Keratinocyte (primary cell): ENCODE measurements at regions not wholly inside any gene's neighbourhood (a gene's known extent, or its start where the extent isn't known, plus 50 kb on each side); places are given as distances from the start of the nearest gene placed in this dataset.

ENCODE experiments used
- DNase-seq: peaks from one replicate; pipeline ENCODE4 v3.0.0-alpha.2; 2011; ENCODE audit warnings: low read depth, missing footprints, low spot score
- FAIRE-seq: peaks from 2 replicates; lab custom pipeline; 2011; peaks lifted over from hg19 to GRCh38; lab: Jason Lieb, UNC
- H2AFZ ChIP-seq: 2 replicates; pipeline ENCODE4 v1.6.0; 2012; ENCODE audit warnings: low read length, control low read depth, inconsistent platforms; ENCODE audit not compliant: control insufficient read depth
- H3K27ac ChIP-seq: 2 replicates; pipeline ENCODE4 v1.5.1; 2011; ENCODE audit warnings: low read length; ENCODE audit not compliant: control insufficient read depth, insufficient read depth
- H3K27me3 ChIP-seq: 3 replicates; pipeline ENCODE4 v1.6.0; 2011; ENCODE audit warnings: low read length; ENCODE audit not compliant: control insufficient read depth, insufficient read depth; ENCODE audit errors: extremely low read depth
- H3K36me3 ChIP-seq, 2 experiments: 2 replicates in 1 of 2; 3 replicates in 1 of 2; pipeline ENCODE4 v1.5.1; 2011; ENCODE audit warnings: low read length in 2 of 2, mild to moderate bottlenecking in 1 of 2; ENCODE audit not compliant: control insufficient read depth in 2 of 2, insufficient read depth in 2 of 2; ENCODE audit errors: extremely low read depth in 1 of 2
- H3K4me1 ChIP-seq: 3 replicates; pipeline ENCODE4 v1.5.1; 2011; ENCODE audit warnings: low read length; ENCODE audit not compliant: control insufficient read depth, insufficient read depth; ENCODE audit errors: extremely low read depth
- H3K4me2 ChIP-seq: 3 replicates; pipeline ENCODE4 v1.6.0; 2011; ENCODE audit warnings: low read depth, low read length; ENCODE audit not compliant: control insufficient read depth, insufficient read depth; ENCODE audit errors: extremely low read depth
- H3K4me3 ChIP-seq, 3 experiments: fragments of 200-600 bp in 1 of 3; sonication (generic) in 1 of 3; 2 replicates in 2 of 3; 3 replicates in 1 of 3; pipeline ENCODE4 v1.5.1; 2011 to 2016; ENCODE audit warnings: low read length in 3 of 3, mild to moderate bottlenecking in 3 of 3, control low read depth in 2 of 3, inconsistent platforms in 1 of 3, low read depth in 1 of 3, mixed read lengths in 1 of 3, mixed run types in 1 of 3, moderate library complexity in 1 of 3; ENCODE audit not compliant: control insufficient read depth in 2 of 3, insufficient read depth in 2 of 3; ENCODE audit errors: extremely low read depth in 1 of 3
- H3K79me2 ChIP-seq: 2 replicates; pipeline ENCODE4 v1.6.0; 2012; ENCODE audit warnings: low read length; ENCODE audit not compliant: control insufficient read depth, insufficient read depth
- H3K9ac ChIP-seq: 3 replicates; pipeline ENCODE4 v1.6.0; 2011; ENCODE audit warnings: low read length; ENCODE audit not compliant: control insufficient read depth, insufficient read depth; ENCODE audit errors: extremely low read depth
- H3K9me1 ChIP-seq: 3 replicates; pipeline ENCODE4 v1.6.0; 2011; ENCODE audit warnings: low read length; ENCODE audit not compliant: control insufficient read depth, insufficient read depth; ENCODE audit errors: extremely low read depth
- H3K9me3 ChIP-seq: 2 replicates; pipeline ENCODE4 v1.5.1; 2012; ENCODE audit warnings: low read depth, low read length; ENCODE audit not compliant: control insufficient read depth
- H4K20me1 ChIP-seq: 3 replicates; pipeline ENCODE4 v1.6.0; 2011; ENCODE audit warnings: low read length; ENCODE audit not compliant: control insufficient read depth, insufficient read depth; ENCODE audit errors: extremely low read depth
- CTCF ChIP-seq, 3 experiments: IDR thresholded peaks in 1 of 3; conservative IDR thresholded peaks in 1 of 3; optimal IDR thresholded peaks in 1 of 3; 2 replicates in 2 of 3; 3 replicates in 1 of 3; pipeline versions ENCODE3 to v1.5.1; 2011; ENCODE audit warnings: low read length in 3 of 3, mild to moderate bottlenecking in 3 of 3, moderate library complexity in 2 of 3, control low read depth in 1 of 3, inconsistent platforms in 1 of 3; ENCODE audit not compliant: insufficient read depth in 2 of 3; ENCODE audit errors: extremely low read depth in 1 of 3
- EZH2 ChIP-seq: IDR thresholded peaks from one replicate; pipeline ENCODE4 v1.6.1; 2012; ENCODE audit warnings: inconsistent platforms, mild to moderate bottlenecking, low read length, moderate library complexity
- dilution Hi-C: fragments of 300-500 bp; cut with MboI; formaldehyde crosslinking; loops from one replicate; pipeline ENCODE4 v1.7.0; 2020; ENCODE audit warnings: low sequenced_read_pairs; ENCODE audit not compliant: extremely low pct_ligation_motif_present

GRCh38 chr6:28743271-28743789, 180.5 kb downstream of the TRIM27 start:
- FAIRE-seq (no peak), DNase-seq (no peak)
- Histone ChIP-seq H3K4me3 (peak overlapping the region; percentile 23 to 68 (median 65)), H3K79me2 (no peaks in the 10 kb centered on the region), H3K4me1 (peaks cover 12% of the 10 kb centered on the region), H3K9me3 (no peaks in the 10 kb centered on the region), H4K20me1 (no peaks in the 10 kb centered on the region), H3K27ac (no peak overlapping the region), H3K9me1 (no peaks in the 10 kb centered on the region), H2AFZ (peak overlapping the region; percentile 53), H3K27me3 (peaks cover 17% of the 10 kb centered on the region), H3K36me3 (no peaks in the 10 kb centered on the region), H3K9ac (peak overlapping the region; percentile 7), H3K4me2 (peak overlapping the region; percentile 88)
- TF ChIP-seq CTCF (optimal IDR thresholded peaks at IDR 0.05 in 1 of 3, IDR thresholded peaks at IDR 0.05 in 1 of 3, conservative IDR thresholded peaks at IDR 0.05 in 1 of 3; ENCODE audit: extremely low read depth in 1 of 3, insufficient read depth in 2 of 3, low read length in 3 of 3) = no peak
- TF ChIP-seq EZH2 = no peak
- dilution Hi-C loops = no loop called here

- TF ChIP-seq EZH2 = no peak
- TF ChIP-seq CTCF (optimal IDR thresholded peaks at IDR 0.05 in 1 of 3, IDR thresholded peaks at IDR 0.05 in 1 of 3, conservative IDR thresholded peaks at IDR 0.05 in 1 of 3; ENCODE audit: extremely low read depth in 1 of 3, insufficient read depth in 2 of 3, low read length in 3 of 3) = no peak
- H4K20me1 ChIP-seq = no peaks in the 10 kb centered on the region
- H3K9me3 ChIP-seq = no peaks in the 10 kb centered on the region
- peak overlapping the region; percentile 8 for H2AFZ ChIP-seq
- FAIRE-seq (peak; percentile 53), DNase-seq (no peak)
- peak overlapping the region; percentile 23 to 72 (median 66) for H3K4me3 ChIP-seq
- no peak overlapping the region for H3K27ac ChIP-seq
- no peaks in the 10 kb centered on the region for H3K79me2 ChIP-seq
- H3K27me3 ChIP-seq = peaks cover 10% of the 10 kb centered on the region
- no peak overlapping the region for H3K9ac ChIP-seq
- H3K4me1 ChIP-seq = peaks cover 11% of the 10 kb centered on the region
- no peaks in the 10 kb centered on the region for H3K9me1 ChIP-seq
- no peaks in the 10 kb centered on the region for H3K36me3 ChIP-seq
- dilution Hi-C loops = no loop called here
- H3K4me2 ChIP-seq = peak overlapping the region; percentile 95
Measured at GRCh38 chr6:28747083-28747630, 176.6 kb downstream of the TRIM27 start.
